ENCODE measurements at regions not wholly inside any gene's neighbourhood (a gene's known extent, or its start where the extent isn't known, plus 50 kb on each side); places are given as distances from the start of the nearest gene placed in this dataset.
"Not testable (repeated sequence)": the region's sequence is repeated elsewhere in the genome, so short reads cannot be mapped to it uniquely, and the experiment has no call there.

- no peak for DNase-seq (ENCODE audit: low spot score)
Observed at GRCh38 chr5:17828681-17829080, 194.4 kb downstream of the TAF11L14 start.

GRCh38 chr5:17829456-17829855 is 195.2 kb downstream of the TAF11L14 start:
- DNase-seq (ENCODE audit: low spot score), result no peak

- DNase-seq (ENCODE audit: low spot score), result no peak
Observed at GRCh38 chr5:17831279-17831678, 197.0 kb downstream of the TAF11L14 start.

GRCh38 chr5:17832949-17833745 is 198.9 kb downstream of the TAF11L14 start:
- DNase-seq (ENCODE audit: low spot score), result no peak

GRCh38 chr5:17837757-17838156 is 203.5 kb downstream of the TAF11L14 start:
- no peak for DNase-seq (ENCODE audit: low spot score)

- no peak for DNase-seq (ENCODE audit: low spot score)
Observed at GRCh38 chr5:17838469-17838868, 204.2 kb downstream of the TAF11L14 start.

GRCh38 chr5:17839848-17840247 is 205.6 kb downstream of the TAF11L14 start:
- DNase-seq (ENCODE audit: low spot score), result no peak

- DNase-seq (ENCODE audit: low spot score), result no peak
Observed at GRCh38 chr5:17846496-17846895, 212.2 kb downstream of the TAF11L14 start.

- no peak for DNase-seq (ENCODE audit: low spot score)
Observed at GRCh38 chr5:17847286-17847685, 213.0 kb downstream of the TAF11L14 start.

GRCh38 chr5:17852111-17852510 is 217.9 kb downstream of the TAF11L14 start:
- no peak for DNase-seq (ENCODE audit: low spot score)

GRCh38 chr5:17852740-17853139 is 218.5 kb downstream of the TAF11L14 start:
- DNase-seq (ENCODE audit: low spot score), result no peak

- no peak for DNase-seq (ENCODE audit: low spot score)
Observed at GRCh38 chr5:17854901-17855300, 220.6 kb downstream of the TAF11L14 start.

GRCh38 chr5:17860660-17861315 is 226.5 kb downstream of the TAF11L14 start:
- no peak for DNase-seq (ENCODE audit: low spot score)

GRCh38 chr5:17864903-17865302 is 230.6 kb downstream of the TAF11L14 start:
- not testable (repeated sequence) for DNase-seq (ENCODE audit: low spot score)

GRCh38 chr5:17865966-17866365 is 231.7 kb downstream of the TAF11L14 start:
- not testable (repeated sequence) for DNase-seq (ENCODE audit: low spot score)

- DNase-seq (ENCODE audit: low spot score), result no peak
Observed at GRCh38 chr5:17872204-17872603, 237.9 kb downstream of the TAF11L14 start.

- DNase-seq (ENCODE audit: low spot score), result no peak
Observed at GRCh38 chr5:17878541-17878940, 244.3 kb downstream of the TAF11L14 start.

- DNase-seq (ENCODE audit: low spot score), result no peak
Observed at GRCh38 chr5:17879276-17879675, 245.0 kb downstream of the TAF11L14 start.

GRCh38 chr5:17880869-17881268 is 246.6 kb downstream of the TAF11L14 start:
- DNase-seq (ENCODE audit: low spot score), result no peak

- DNase-seq (ENCODE audit: low spot score), result peak; percentile 45
Observed at GRCh38 chr5:17882760-17883488, 248.7 kb downstream of the TAF11L14 start.

GRCh38 chr5:17888155-17888554 is 253.9 kb downstream of the TAF11L14 start:
- DNase-seq (ENCODE audit: low spot score), result no peak

GRCh38 chr5:17890501-17890900 is 256.2 kb downstream of the TAF11L14 start:
- DNase-seq (ENCODE audit: low spot score), result no peak

GRCh38 chr5:17891881-17892280 is 257.6 kb downstream of the TAF11L14 start:
- DNase-seq (ENCODE audit: low spot score), result no peak
